A549 (cell line): ENCODE measurements at regions not wholly inside any gene's neighbourhood (a gene's known extent, or its start where the extent isn't known, plus 50 kb on each side); places are given as distances from the start of the nearest gene placed in this dataset.

Source experiments
- ATAC-seq, 2 experiments: fragments of 200-7000 bp in 1 of 2; fragments of >200 bp in 1 of 2; cut with Nextera tagmentation in 1 of 2; cut with Tn5 transposase in 1 of 2; 3 replicates each; pipeline versions ENCODE4 v1.8.0 to v1.9.1; 2018 to 2020; ENCODE audit warnings: mild to moderate bottlenecking in 1 of 2, moderate library complexity in 1 of 2
- CTCF ChIA-PET: fragments of 300-600 bp; sonication (Branson Sonifier 250); formaldehyde crosslinking; extraction: SDS; loops from one replicate; lab custom pipeline; 2021; ENCODE audit warnings: antibody characterized with exemption, inconsistent platforms; lab: Yijun Ruan, JAX
- POLR2A ChIA-PET: fragments of 350-600 bp; formaldehyde crosslinking; extraction: SDS; loops from one replicate; lab custom pipeline; 2021; ENCODE audit warnings: antibody characterized with exemption, inconsistent platforms; lab: Yijun Ruan, JAX
- DNase-seq, 2 experiments: peaks; one replicate each; pipeline versions ENCODE4 v3.0.0 to v3.0.0-alpha.2; 2011 to 2016; ENCODE audit warnings: low read depth in 1 of 2, low spot score in 1 of 2
- FAIRE-seq: peaks from 2 replicates; lab custom pipeline; 2011; peaks lifted over from hg19 to GRCh38; lab: Jason Lieb, UNC
- H3K27ac ChIP-seq, 2 experiments: fragments of >200 bp; sonication (Bioruptor Twin); formaldehyde crosslinking; 3 replicates each; pipeline ENCODE4 v1.5.1; 2016 to 2017
- H3K4me1 ChIP-seq: fragments of >200 bp; sonication (Bioruptor Twin); formaldehyde crosslinking; 3 replicates; pipeline ENCODE4 v1.6.1; 2016
- H3K4me2 ChIP-seq: fragments of >200 bp; sonication (Bioruptor Twin); formaldehyde crosslinking; 3 replicates; pipeline ENCODE4 v1.6.1; 2016
- H3K4me3 ChIP-seq: fragments of >200 bp; sonication (Bioruptor Twin); formaldehyde crosslinking; 3 replicates; pipeline ENCODE4 v1.5.1; 2016
- H3K9me3 ChIP-seq: fragments of >200 bp; sonication (Bioruptor Twin); formaldehyde crosslinking; 3 replicates; pipeline ENCODE4 v1.6.1; 2016
- BHLHE40 ChIP-seq: IDR thresholded peaks from 2 replicates; pipeline ENCODE4 v1.6.1; 2012; ENCODE audit warnings: low read depth, low read length, inconsistent platforms
- CBX8 ChIP-seq: fragments of 200-600 bp; sonication (generic); IDR thresholded peaks from 2 replicates; pipeline ENCODE4 v1.6.1; 2016
- CHD4 ChIP-seq: fragments of 200-600 bp; sonication (generic); IDR thresholded peaks from 2 replicates; pipeline ENCODE4 v1.6.1; 2016; ENCODE audit warnings: antibody characterized with exemption, mild to moderate bottlenecking, borderline replicate concordance
- FOSL2 ChIP-seq, 2 experiments: fragments of 450-650 bp in 1 of 2; fragments of >200 bp in 1 of 2; sonication (Bioruptor Twin) in 1 of 2; formaldehyde crosslinking; IDR thresholded peaks; 2 replicates each; pipeline versions ENCODE4 v1.5.0 to v1.6.1; 2016 to 2020; ENCODE audit warnings: mild to moderate bottlenecking in 1 of 2, moderate library complexity in 1 of 2
- GATA3 ChIP-seq: IDR thresholded peaks from 2 replicates; pipeline ENCODE4 v1.6.1; 2012; ENCODE audit warnings: borderline replicate concordance
- HDAC2 ChIP-seq: fragments of 200-600 bp; sonication (generic); IDR thresholded peaks from 2 replicates; pipeline ENCODE4 v1.6.1; 2016
- HES2 ChIP-seq: fragments of >200 bp; sonication (Bioruptor Twin); formaldehyde crosslinking; IDR thresholded peaks from 2 replicates; pipeline ENCODE4 v1.6.1; 2016
- HMGXB4 ChIP-seq: fragments of 250-450 bp; sonication (Bioruptor Pico); IDR thresholded peaks from 2 replicates; pipeline ENCODE4 v1.5.0; 2021; ENCODE audit warnings: mild to moderate bottlenecking, moderate library complexity, borderline replicate concordance
- HOXB5 ChIP-seq: fragments of 250-450 bp; sonication (Bioruptor Pico); IDR thresholded peaks from 2 replicates; pipeline ENCODE4 v1.5.0; 2020; ENCODE audit warnings: mild to moderate bottlenecking, moderate library complexity
- JUN ChIP-seq, 2 experiments: fragments of >200 bp; sonication (Bioruptor Twin); formaldehyde crosslinking; IDR thresholded peaks; 2 replicates in 1 of 2; 3 replicates in 1 of 2; pipeline ENCODE4 v1.6.1; 2016 to 2017
- JUNB ChIP-seq: fragments of >200 bp; sonication (Bioruptor Twin); formaldehyde crosslinking; IDR thresholded peaks from 2 replicates; pipeline ENCODE4 v1.6.1; 2016
- KDM1A ChIP-seq: fragments of 200-600 bp; sonication (generic); IDR thresholded peaks from 2 replicates; pipeline ENCODE4 v1.6.1; 2016; ENCODE audit warnings: low read depth, mild to moderate bottlenecking
- KDM5A ChIP-seq: fragments of 200-600 bp; sonication (generic); IDR thresholded peaks from 2 replicates; pipeline ENCODE4 v1.6.1; 2016; ENCODE audit warnings: antibody characterized with exemption, mild to moderate bottlenecking
- MAFK ChIP-seq: fragments of 450-650 bp; IDR thresholded peaks from 2 replicates; pipeline ENCODE4 v1.6.1; 2014; ENCODE audit not compliant: partially characterized antibody
- MAX ChIP-seq: IDR thresholded peaks from 2 replicates; pipeline ENCODE4 v1.6.1; 2012
- MAZ ChIP-seq: fragments of 150-350 bp; IDR thresholded peaks from 2 replicates; pipeline ENCODE4 v1.6.1; 2014; ENCODE audit warnings: antibody characterized with exemption, low read depth, low read length, borderline replicate concordance
- POLR2AphosphoS2 ChIP-seq: conservative IDR thresholded peaks from 2 replicates; pipeline ENCODE4 v1.6.1; 2012; ENCODE audit warnings: low read length, improper control_type of control experiment, inconsistent platforms
- RARB ChIP-seq: fragments of 250-450 bp; sonication (Bioruptor Pico); IDR thresholded peaks from 2 replicates; pipeline ENCODE4 v1.8.0; 2021; ENCODE audit warnings: mild to moderate bottlenecking, moderate library complexity
- REST ChIP-seq: fragments of 200-600 bp; sonication (generic); IDR thresholded peaks from 2 replicates; pipeline ENCODE4 v1.6.1; 2016; ENCODE audit warnings: antibody characterized with exemption, mild to moderate bottlenecking, moderate library complexity
- RNF2 ChIP-seq: fragments of 200-600 bp; sonication (generic); IDR thresholded peaks from 2 replicates; pipeline ENCODE4 v1.6.1; 2016; ENCODE audit warnings: low read depth, mild to moderate bottlenecking, antibody characterized with exemption, moderate library complexity, borderline replicate concordance
- TP53 ChIP-seq: fragments of 250-450 bp; sonication (Bioruptor Pico); IDR thresholded peaks from 2 replicates; pipeline ENCODE4 v1.5.0; 2021; ENCODE audit warnings: mild to moderate bottlenecking, moderate library complexity
- ZC3H11A ChIP-seq: fragments of 450-650 bp; IDR thresholded peaks from 2 replicates; pipeline ENCODE4 v1.6.1; 2014; ENCODE audit warnings: antibody characterized with exemption, mild to moderate bottlenecking
- WGBS: methylation state at CpG from one replicate; pipeline ENCODE4 v1.1.6; 2017; ENCODE audit errors: missing lambda C conversion rate; 5-methylcytosine and 5-hydroxymethylcytosine counted together

- no peak for DNase-seq
These were observed 400.7 kb upstream of the TNP1 start for GRCh38 chr2:217260441-217261115.

GRCh38 chr2:217258170-217258569 is 398.3 kb upstream of the TNP1 start:
- H3K9me3 ChIP-seq = no peaks in the 10 kb centered on the region
- no peak for DNase-seq
- no peak overlapping the region for H3K4me3 ChIP-seq
- no peaks in the 10 kb centered on the region for H3K4me1 ChIP-seq
- TF ChIP-seq MAX (no peak), JUNB (no peak), REST (no peak), BHLHE40 (no peak), CHD4 (no peak), TP53 (no peak), HOXB5 (CRISPR knock-in tag) (no peak), POLR2AphosphoS2 (no peak), FOSL2 (IDR thresholded peaks at IDR 0.05) (no peak), FOSL2 (CRISPR knock-in tag; IDR thresholded peaks at IDR 0.05) (no peak), HDAC2 (no peak), HMGXB4 (no peak), KDM1A (no peak)
- ChIA-PET CTCF (no interaction called here), POLR2A (no interaction called here)
- WGBS = 42% methylated on average over 3 of the region's 3 CpGs
- ATAC-seq = no peak
- no peak overlapping the region for H3K4me2 ChIP-seq
- no peak overlapping the region for H3K27ac ChIP-seq
- no peak for FAIRE-seq

More at GRCh38 chr2:217260441-217261115, 400.7 kb upstream of the TNP1 start:
- Histone ChIP-seq H3K27ac (no peak overlapping the region), H3K9me3 (no peaks in the 10 kb centered on the region)
- TF ChIP-seq CBX8 (no peak), MAFK (no peak), MAZ (no peak), KDM5A (no peak), RARB (CRISPR knock-in tag) (no peak)
- TF ChIP-seq, all 56 proteins: peak for 0
- WGBS = 49% methylated on average over 8 of the region's 8 CpGs
- no peak overlapping the region for H3K4me2 ChIP-seq
- ChIA-PET POLR2A (no interaction called here), CTCF (no interaction called here)
- no peak for ATAC-seq
- FAIRE-seq = no peak
- H3K4me3 ChIP-seq = no peak overlapping the region
- H3K4me1 ChIP-seq = no peaks in the 10 kb centered on the region

- Histone ChIP-seq H3K4me3 (no peak overlapping the region), H3K27ac (no peak overlapping the region), H3K4me2 (no peak overlapping the region), H3K4me1 (no peaks in the 10 kb centered on the region), H3K9me3 (no peaks in the 10 kb centered on the region)
- CTCF ChIA-PET = no interaction called here
- ATAC-seq = no peak
- TF ChIP-seq HES2 = no peak
- no peak for TF ChIP-seq POLR2AphosphoS2
- no peak for TF ChIP-seq ZC3H11A
- TF ChIP-seq GATA3 = no peak
- no peak for TF ChIP-seq RNF2
- no peak for TF ChIP-seq JUN (IDR thresholded peaks at IDR 0.05)
- FAIRE-seq = no peak
- POLR2A ChIA-PET = no interaction called here
- no peak for DNase-seq
- WGBS = 50% methylated on average over 3 of the region's 3 CpGs
These were observed 396.4 kb upstream of the TNP1 start for GRCh38 chr2:217256251-217256650.
